IPS DF 19.7 (cell line): ENCODE measurements at regions not wholly inside any gene's neighbourhood (a gene's known extent, or its start where the extent isn't known, plus 50 kb on each side); places are given as distances from the start of the nearest gene placed in this dataset.

ENCODE experiments used
- DNase-seq: peaks from one replicate; pipeline ENCODE4 v3.0.0-alpha.2; 2013; ENCODE audit warnings: low read depth, low spot score

- no peak for DNase-seq
Measured at GRCh38 chrX:20863649-20864048, 510.6 kb upstream of the CNKSR2 start.

- DNase-seq = no peak
Measured at GRCh38 chrX:20861113-20861512, 513.1 kb upstream of the CNKSR2 start.

- DNase-seq = peak; percentile 17
Measured at GRCh38 chrX:20857746-20858145, 516.5 kb upstream of the CNKSR2 start.

DNA sequence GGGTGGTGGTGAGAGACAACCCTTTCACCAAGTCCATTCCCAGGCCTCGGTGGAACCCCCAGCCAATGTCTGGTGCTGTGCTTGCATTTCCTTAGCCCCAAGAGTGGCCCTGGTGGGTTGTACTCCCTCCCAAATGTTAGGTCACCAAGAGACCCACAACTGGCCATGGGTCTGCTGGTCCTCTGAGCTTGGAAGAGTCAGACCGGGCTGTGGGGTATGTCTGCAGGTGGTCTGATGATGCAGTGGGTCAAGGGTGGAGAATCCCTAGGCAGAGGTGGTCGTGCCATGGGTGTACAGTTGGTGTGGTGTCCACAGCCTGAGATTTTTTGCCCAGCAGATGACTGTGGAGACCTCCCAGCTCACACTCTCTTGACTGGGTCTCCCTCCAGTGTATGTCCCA is 535.7 kb upstream of the CNKSR2 start:
- no peak for DNase-seq

DNA sequence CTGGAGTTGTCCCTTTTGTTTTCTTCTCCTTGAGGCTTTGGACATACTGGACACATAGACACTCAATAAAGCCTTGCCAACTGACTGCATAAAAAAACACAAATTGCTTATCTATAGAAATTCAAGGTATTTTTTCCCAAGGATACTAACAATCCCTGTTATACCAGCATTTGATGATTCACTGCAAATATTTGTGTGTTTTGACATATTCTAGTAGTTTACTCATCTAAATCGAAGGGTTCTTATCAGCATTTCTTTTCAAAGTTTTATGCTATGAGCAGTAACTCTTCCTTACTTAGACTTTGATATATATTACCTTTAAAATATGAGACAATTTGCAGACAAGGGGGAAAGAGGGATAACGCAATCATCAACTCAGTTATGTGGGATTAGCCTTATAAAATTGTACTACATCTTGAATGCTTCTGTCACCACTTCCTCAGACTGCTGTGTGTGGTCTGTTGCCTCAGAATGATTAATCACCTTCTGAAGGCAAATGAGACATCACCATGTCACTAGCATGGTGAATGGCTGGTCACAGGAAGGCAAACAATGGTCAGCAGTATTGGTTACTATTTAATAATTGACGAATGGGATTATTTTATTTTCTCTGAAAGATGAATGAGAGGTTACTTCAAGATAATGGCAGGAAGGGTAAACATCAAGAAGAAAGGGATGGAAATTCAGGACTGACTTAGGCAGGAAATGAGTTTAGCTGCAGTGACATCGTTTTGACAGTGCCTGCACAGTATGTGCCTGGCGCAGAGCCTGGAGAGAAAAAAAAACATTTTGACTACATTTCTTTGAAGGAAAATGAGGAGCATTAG is 544.3 kb upstream of the CNKSR2 start:
- no peak for DNase-seq

- DNase-seq = no peak
Measured at GRCh38 chrX:20825984-20826383, 548.2 kb upstream of the CNKSR2 start.

DNA sequence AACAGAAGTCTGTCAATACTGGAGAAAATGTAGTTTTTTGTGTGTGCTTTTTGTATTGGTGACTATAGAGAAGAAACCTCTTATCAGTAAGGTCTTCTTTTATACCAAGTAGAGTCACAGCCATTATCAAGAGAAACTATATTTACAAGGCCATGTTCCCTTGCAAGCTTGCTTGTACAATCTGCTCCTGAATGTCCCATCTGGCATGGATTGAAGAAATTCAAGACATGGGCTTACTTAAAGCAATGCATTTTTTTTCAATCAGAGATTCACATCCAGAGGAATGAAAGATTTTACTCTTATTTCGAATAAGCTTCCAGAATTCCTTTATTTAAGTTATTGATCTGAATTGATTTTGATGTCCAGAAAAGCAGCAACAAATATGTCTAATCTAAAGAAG is 537.3 kb upstream of the RPS6KA3 start:
- DNase-seq = no peak

GRCh38 chrX:20802036-20802435 is 535.3 kb upstream of the RPS6KA3 start:
- DNase-seq = no peak

DNA sequence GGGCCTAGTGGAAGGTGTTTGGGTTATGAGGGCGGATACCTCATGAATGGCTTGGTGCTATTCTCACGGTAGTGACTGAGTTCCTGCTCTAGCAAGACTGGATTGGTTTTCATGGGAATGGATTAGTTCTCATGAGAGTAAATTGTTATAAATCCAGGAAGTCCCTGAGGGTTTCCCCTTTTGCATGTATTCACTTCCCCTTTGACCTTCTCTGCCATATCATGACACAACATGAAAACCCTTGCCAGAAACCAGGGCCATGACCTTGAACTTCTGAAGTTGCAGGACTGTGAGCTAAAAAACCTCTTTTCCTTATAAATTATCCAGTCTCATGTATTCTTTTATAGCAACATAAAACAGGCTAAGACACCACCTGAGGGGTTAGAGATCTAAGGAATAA is 529.7 kb upstream of the RPS6KA3 start:
- DNase-seq = no peak

GRCh38 chrX:20789103-20789502 is 522.4 kb upstream of the RPS6KA3 start:
- no peak for DNase-seq

DNA sequence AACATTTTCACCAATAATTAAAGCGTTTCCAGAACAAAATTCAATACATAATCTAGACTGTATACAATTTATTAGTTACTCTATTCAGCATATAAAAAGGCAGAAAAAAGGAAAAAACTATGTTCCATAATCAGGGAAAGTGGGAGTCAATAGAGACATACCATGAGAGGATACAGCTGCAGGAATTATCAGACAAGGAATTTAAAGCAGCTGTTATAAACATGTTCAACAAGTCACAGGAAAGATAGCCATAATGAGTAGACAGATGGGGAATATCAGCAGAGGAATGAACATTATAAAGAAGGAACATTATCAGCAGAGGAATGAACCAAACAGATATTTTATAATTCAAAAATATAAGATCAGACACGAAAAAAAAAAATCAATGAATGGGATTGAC is 500.6 kb upstream of the RPS6KA3 start:
- no peak for DNase-seq

GRCh38 chrX:20756585-20756984 is 489.9 kb upstream of the RPS6KA3 start:
- DNase-seq = no peak

GRCh38 chrX:20753076-20753475 is 486.4 kb upstream of the RPS6KA3 start:
- no peak for DNase-seq

- no peak for DNase-seq
Measured at GRCh38 chrX:20746690-20747089, 480.0 kb upstream of the RPS6KA3 start.

DNA sequence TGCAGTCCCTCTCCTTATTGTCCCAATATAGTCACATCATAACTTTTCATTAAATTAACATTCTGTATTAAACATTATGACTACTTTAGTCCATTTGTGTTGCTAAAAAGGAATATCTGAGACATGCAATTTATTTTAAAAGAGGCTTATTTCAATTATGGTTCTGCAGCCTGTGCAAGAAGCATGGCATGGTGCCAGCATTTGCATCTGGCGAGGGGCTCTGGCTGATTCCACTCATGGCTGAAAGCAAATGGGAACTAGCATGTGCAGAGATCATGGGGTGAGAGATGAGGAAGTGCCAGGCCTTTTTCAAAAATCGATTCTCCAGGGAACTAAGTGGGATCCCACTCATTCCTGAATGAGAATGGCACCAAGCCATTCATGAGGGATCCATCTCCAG is 476.3 kb upstream of the RPS6KA3 start:
- DNase-seq = no peak

DNA sequence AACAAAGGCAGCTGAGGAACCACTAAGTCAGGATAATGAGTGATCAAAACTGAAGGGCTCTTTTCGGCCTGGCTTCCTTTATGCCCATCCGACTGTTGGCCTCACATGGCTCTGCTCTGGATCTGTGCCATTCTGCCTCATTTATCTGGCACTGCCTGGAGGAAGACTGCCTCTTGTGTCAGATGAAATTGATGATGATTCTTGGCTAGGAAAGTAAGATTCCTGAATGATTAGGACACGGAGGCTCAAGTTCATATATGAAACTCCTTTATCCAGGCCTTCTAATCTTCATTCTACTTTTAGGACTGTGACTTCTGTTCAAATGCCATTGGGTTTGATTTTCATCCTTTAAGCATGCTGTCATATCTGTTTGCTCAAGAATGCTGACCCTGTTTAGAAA is 475.4 kb upstream of the RPS6KA3 start:
- DNase-seq = no peak

GRCh38 chrX:20740443-20740842 is 473.7 kb upstream of the RPS6KA3 start:
- no peak for DNase-seq

- DNase-seq = no peak
Measured at GRCh38 chrX:20739038-20739745, 472.5 kb upstream of the RPS6KA3 start.

GRCh38 chrX:20729416-20729815 is 462.7 kb upstream of the RPS6KA3 start:
- no peak for DNase-seq

DNA sequence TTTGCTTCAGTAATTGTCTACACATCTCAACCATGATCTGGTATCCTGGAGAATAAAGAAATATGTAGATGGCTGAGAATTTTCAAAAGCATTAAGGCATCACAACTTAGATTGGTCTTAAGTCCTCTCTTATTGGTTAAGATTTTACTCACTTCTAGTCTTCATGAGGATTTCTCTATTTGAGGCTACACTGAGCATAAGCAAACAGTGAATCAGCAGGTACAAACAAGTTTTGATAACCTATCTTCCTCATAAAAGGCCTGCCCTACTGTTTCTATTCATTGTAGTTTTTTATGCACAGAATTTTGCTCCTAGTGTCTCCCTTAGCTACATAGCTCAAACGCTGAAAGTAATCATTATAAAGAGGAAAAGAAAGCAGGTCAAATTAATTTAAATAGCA is 460.7 kb upstream of the RPS6KA3 start:
- no peak for DNase-seq

DNA sequence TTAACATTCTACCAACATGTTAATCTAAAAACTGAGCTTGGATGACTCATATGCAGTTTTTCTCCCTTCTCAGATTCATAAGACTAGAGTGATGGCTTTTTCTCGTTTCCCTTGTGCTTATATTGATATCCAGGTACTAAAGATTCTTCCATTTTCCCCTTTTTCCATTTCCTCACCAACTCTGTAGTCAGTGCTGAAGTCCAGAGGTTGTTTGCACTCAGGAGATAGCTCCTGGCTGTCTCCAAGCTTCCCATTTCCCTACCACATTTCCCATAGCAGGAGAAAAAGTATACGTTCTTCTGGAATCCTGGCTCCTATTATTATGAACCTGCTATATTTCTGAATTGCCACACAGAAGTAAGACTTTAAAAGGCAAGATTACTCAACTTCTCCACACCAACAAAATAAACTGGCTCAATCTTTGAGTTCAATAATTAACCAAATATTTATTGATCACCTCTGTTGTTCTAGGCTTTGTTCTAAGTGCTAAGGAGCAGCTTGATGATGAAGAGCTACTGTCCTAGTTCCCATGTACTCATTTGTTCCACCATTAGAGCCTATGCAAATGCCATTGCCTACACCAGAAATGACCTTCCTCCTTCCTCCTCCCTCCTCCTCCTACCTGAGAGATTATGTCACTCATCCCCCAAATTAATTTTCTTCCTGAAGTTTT is 454.4 kb upstream of the RPS6KA3 start:
- no peak for DNase-seq

- peak; percentile 7 for DNase-seq
Measured at GRCh38 chrX:20718592-20719380, 452.1 kb upstream of the RPS6KA3 start.
